MM.1S (cell line): ENCODE measurements at regions not wholly inside any gene's neighbourhood (a gene's known extent, or its start where the extent isn't known, plus 50 kb on each side); places are given as distances from the start of the nearest gene placed in this dataset.

Experiments used
- CTCF ChIP-seq: fragments of 300-600 bp; sonication (generic); IDR thresholded peaks from 2 replicates; pipeline ENCODE4 v1.5.1; 2016; ENCODE audit warnings: antibody characterized with exemption, low read length, mixed read lengths
- EZH2 ChIP-seq: fragments of 300-600 bp; sonication (generic); optimal IDR thresholded peaks from 2 replicates; pipeline ENCODE3; 2017; ENCODE audit warnings: low read depth, mild to moderate bottlenecking, antibody characterized with exemption, low read length, mixed read lengths
- EZH2phosphoT487 ChIP-seq: fragments of 300-600 bp; sonication (generic); IDR thresholded peaks from 2 replicates; pipeline ENCODE4 v1.6.1; 2018; ENCODE audit warnings: antibody characterized with exemption, low read length

GRCh38 chr14:104460791-104461651 is 118.5 kb upstream of the C14orf180 start:
- no peak for TF ChIP-seq CTCF
- TF ChIP-seq EZH2: no peak
- no peak for TF ChIP-seq EZH2phosphoT487
